ENCODE measurements at regions not wholly inside any gene's neighbourhood (a gene's known extent, or its start where the extent isn't known, plus 50 kb on each side); places are given as distances from the start of the nearest gene placed in this dataset.

GRCh38 chr10:117688358-117688757 lies 145.8 kb downstream of the EMX2 start:
- no peak for TF ChIP-seq CTCF (IDR thresholded peaks at IDR 0.05; ENCODE audit: low read depth, low read length)
- DNase-seq (ENCODE audit: extremely low read depth, low read depth) = no peak

GRCh38 chr10:117689566-117689965 lies 147.0 kb downstream of the EMX2 start:
- no peak for TF ChIP-seq CTCF (IDR thresholded peaks at IDR 0.05; ENCODE audit: low read depth, low read length)

GRCh38 chr10:117690359-117690758 lies 147.8 kb downstream of the EMX2 start:
- TF ChIP-seq CTCF (IDR thresholded peaks at IDR 0.05; ENCODE audit: low read depth, low read length) = no peak
- no peak for DNase-seq (ENCODE audit: extremely low read depth, low read depth)

More at GRCh38 chr10:117689566-117689965, 147.0 kb downstream of the EMX2 start:
- DNase-seq (ENCODE audit: extremely low read depth, low read depth) = no peak

- no peak for DNase-seq (ENCODE audit: extremely low read depth, low read depth)
- TF ChIP-seq CTCF (IDR thresholded peaks at IDR 0.05; ENCODE audit: low read depth, low read length) = no peak
Observed at GRCh38 chr10:117694190-117694589, 151.6 kb downstream of the EMX2 start.

GRCh38 chr10:117697402-117697801 lies 154.9 kb downstream of the EMX2 start:
- DNase-seq (ENCODE audit: extremely low read depth, low read depth) = no peak
- no peak for TF ChIP-seq CTCF (IDR thresholded peaks at IDR 0.05; ENCODE audit: low read depth, low read length)

GRCh38 chr10:117698809-117699208 lies 156.3 kb downstream of the EMX2 start:
- TF ChIP-seq CTCF (IDR thresholded peaks at IDR 0.05; ENCODE audit: low read depth, low read length) = no peak
- DNase-seq (ENCODE audit: extremely low read depth, low read depth) = no peak

- TF ChIP-seq CTCF (IDR thresholded peaks at IDR 0.05; ENCODE audit: low read depth, low read length) = no peak
- no peak for DNase-seq (ENCODE audit: extremely low read depth, low read depth)
Observed at GRCh38 chr10:117699436-117700075, 157.0 kb downstream of the EMX2 start.
